ENCODE measurements at regions not wholly inside any gene's neighbourhood (a gene's known extent, or its start where the extent isn't known, plus 50 kb on each side); places are given as distances from the start of the nearest gene placed in this dataset.

GRCh38 chr1:30404341-30404740 lies 319.0 kb downstream of the MATN1 start:
- no peak for TF ChIP-seq FOXP2 (optimal IDR thresholded peaks at IDR 0.05; ENCODE audit: borderline replicate concordance, extremely low read depth, extremely low read length, insufficient read depth)
- TF ChIP-seq SIN3A (IDR thresholded peaks at IDR 0.05; ENCODE audit: borderline replicate concordance, insufficient read depth, low read length) = no peak
- TF ChIP-seq REST (IDR thresholded peaks at IDR 0.05; ENCODE audit: insufficient read depth in 1 of 2, low read depth in 2 of 2, low read length in 2 of 2) = no peak
- TF ChIP-seq TAF1 (IDR thresholded peaks at IDR 0.05; ENCODE audit: borderline replicate concordance, insufficient read depth, low read length) = no peak
- TF ChIP-seq POLR2AphosphoS5 (IDR thresholded peaks at IDR 0.05; ENCODE audit: low read depth, low read length) = no peak

GRCh38 chr1:30403726-30404125 lies 319.7 kb downstream of the MATN1 start:
- TF ChIP-seq REST (IDR thresholded peaks at IDR 0.05; ENCODE audit: insufficient read depth in 1 of 2, low read depth in 2 of 2, low read length in 2 of 2) (no peak), POLR2AphosphoS5 (IDR thresholded peaks at IDR 0.05; ENCODE audit: low read depth, low read length) (no peak), FOXP2 (optimal IDR thresholded peaks at IDR 0.05; ENCODE audit: borderline replicate concordance, extremely low read depth, extremely low read length, insufficient read depth) (no peak), TAF1 (IDR thresholded peaks at IDR 0.05; ENCODE audit: borderline replicate concordance, insufficient read depth, low read length) (no peak), SIN3A (IDR thresholded peaks at IDR 0.05; ENCODE audit: borderline replicate concordance, insufficient read depth, low read length) (no peak)

GRCh38 chr1:30403061-30403645 lies 320.2 kb downstream of the MATN1 start:
- TF ChIP-seq REST (IDR thresholded peaks at IDR 0.05; ENCODE audit: insufficient read depth in 1 of 2, low read depth in 2 of 2, low read length in 2 of 2) (no peak), FOXP2 (optimal IDR thresholded peaks at IDR 0.05; ENCODE audit: borderline replicate concordance, extremely low read depth, extremely low read length, insufficient read depth) (no peak), TAF1 (IDR thresholded peaks at IDR 0.05; ENCODE audit: borderline replicate concordance, insufficient read depth, low read length) (no peak), SIN3A (IDR thresholded peaks at IDR 0.05; ENCODE audit: borderline replicate concordance, insufficient read depth, low read length) (no peak), POLR2AphosphoS5 (IDR thresholded peaks at IDR 0.05; ENCODE audit: low read depth, low read length) (no peak)

GRCh38 chr1:30402031-30402430 lies 321.4 kb downstream of the MATN1 start:
- TF ChIP-seq POLR2AphosphoS5 (IDR thresholded peaks at IDR 0.05; ENCODE audit: low read depth, low read length) (no peak), SIN3A (IDR thresholded peaks at IDR 0.05; ENCODE audit: borderline replicate concordance, insufficient read depth, low read length) (no peak), FOXP2 (optimal IDR thresholded peaks at IDR 0.05; ENCODE audit: borderline replicate concordance, extremely low read depth, extremely low read length, insufficient read depth) (no peak), REST (IDR thresholded peaks at IDR 0.05; ENCODE audit: insufficient read depth in 1 of 2, low read depth in 2 of 2, low read length in 2 of 2) (no peak), TAF1 (IDR thresholded peaks at IDR 0.05; ENCODE audit: borderline replicate concordance, insufficient read depth, low read length) (no peak)

Measured in PFSK-1 (cell line).